NCI-H524 treated with DMSO at 0.1 percent for 48 hours (cell line): ENCODE measurements at regions not wholly inside any gene's neighbourhood (a gene's known extent, or its start where the extent isn't known, plus 50 kb on each side); places are given as distances from the start of the nearest gene placed in this dataset.
"Not testable (repeated sequence)": the region's sequence is repeated elsewhere in the genome, so short reads cannot be mapped to it uniquely, and the experiment has no call there.

Experiments
- DNase-seq: peaks from one replicate; lab custom pipeline; 2025; lab: John Stamatoyannopoulos, UW

DNA sequence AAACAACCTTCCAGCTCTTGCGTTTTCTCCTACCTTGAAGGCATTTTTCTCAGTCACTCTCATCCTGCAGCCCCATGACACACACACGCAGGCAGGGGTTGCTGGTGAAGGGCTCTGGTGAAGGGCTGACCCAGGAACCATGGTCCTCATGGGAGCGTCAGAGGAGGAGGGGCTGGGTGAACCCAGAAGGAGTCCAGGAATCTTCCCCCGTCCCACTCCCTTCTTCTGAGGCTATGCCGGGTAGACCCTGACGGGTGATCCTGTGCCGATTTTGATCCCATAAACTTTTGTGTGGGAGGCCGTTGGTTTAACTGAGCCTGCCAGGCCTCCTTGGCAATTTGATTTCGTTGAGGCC, 278.4 kb upstream of the FOXF1 start:
- no peak for DNase-seq

- no peak for DNase-seq
Observed at GRCh38 chr16:86232496-86232895, 277.8 kb upstream of the FOXF1 start.

DNA sequence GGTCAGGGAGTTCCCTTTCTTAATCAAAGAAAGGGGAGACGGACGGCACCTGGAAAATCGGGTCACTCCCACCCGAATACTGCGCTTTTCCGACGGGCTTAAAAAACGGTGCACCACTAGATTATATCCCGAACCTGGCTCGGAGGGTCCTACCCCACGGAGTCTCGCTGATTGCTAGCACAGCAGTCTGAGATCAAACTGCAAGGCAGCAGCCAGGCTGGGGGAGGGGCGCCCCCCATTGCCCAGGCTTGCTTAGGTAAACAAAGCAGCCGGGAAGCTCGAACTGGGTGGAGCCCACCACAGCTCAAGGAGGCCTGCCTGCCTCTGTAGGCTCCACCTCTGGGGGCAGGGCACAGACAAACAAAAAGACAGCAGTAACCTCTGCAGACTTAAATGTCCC, 276.8 kb upstream of the FOXF1 start:
- not testable (repeated sequence) for DNase-seq

GRCh38 chr16:86239381-86239780, 270.9 kb upstream of the FOXF1 start:
- DNase-seq, result no peak

- DNase-seq, result no peak
Observed at GRCh38 chr16:86240716-86241363, 269.5 kb upstream of the FOXF1 start.

DNA sequence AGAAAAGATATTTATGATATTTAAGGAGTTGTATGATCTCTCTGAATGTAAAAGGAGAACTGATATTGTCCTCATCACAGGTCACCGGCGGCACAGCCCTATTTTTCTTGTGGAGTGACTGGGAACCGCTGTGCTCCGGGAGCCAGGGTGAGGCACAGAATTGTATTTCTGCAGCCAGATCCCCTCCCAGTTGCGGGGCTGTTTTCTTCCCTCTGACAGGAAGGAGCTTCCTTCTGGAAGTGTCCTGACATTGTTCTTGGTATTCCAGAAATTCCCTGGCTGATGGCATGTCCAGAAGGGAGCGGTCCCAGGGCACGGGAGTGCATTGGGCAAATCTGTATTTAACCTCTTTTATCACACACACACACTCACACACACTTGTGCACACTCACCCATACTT, 268.6 kb upstream of the FOXF1 start:
- no peak for DNase-seq

GRCh38 chr16:86242244-86243122, 267.8 kb upstream of the FOXF1 start:
- DNase-seq, result no peak

DNA sequence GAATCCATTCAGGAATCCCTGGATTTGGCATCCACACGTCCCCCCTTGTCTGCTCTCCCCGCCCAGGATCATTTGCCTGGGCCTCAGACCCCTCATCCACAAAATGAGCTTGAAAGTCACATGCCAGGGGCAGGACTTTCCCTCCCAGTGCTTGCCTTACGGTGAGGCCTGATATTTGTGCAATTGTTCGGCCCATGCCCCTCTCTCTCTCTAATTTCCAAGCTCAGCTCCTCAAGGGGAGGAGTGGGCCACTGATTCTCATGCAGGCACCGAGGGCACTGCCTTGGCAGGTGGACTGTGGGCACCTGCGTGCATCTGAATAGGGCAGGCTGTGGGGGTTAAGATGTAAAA, 267.2 kb upstream of the FOXF1 start:
- DNase-seq, result no peak

GRCh38 chr16:86243571-86244154, 266.7 kb upstream of the FOXF1 start:
- DNase-seq, result no peak

DNA sequence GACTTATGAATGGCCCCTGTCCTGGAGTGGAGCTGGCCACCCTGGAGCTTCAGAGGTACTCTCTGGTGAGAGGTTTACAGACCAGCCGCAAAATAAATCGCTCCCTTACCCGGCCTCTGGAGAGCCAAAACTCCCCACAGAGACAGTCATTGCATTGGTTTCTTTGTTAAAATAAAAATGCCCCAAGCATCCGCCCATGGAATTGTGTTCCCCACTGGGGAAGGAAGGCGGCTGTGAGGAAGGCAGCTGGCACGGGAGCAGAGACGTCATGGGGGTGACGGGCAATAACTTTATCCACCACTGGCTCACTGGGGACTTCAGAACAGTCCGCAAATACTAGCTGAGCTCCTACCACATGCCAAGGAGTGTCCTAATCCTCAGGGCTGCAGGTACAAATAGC, 266.2 kb upstream of the FOXF1 start:
- no peak for DNase-seq

- DNase-seq, result no peak
Observed at GRCh38 chr16:86244936-86245335, 265.4 kb upstream of the FOXF1 start.

DNA sequence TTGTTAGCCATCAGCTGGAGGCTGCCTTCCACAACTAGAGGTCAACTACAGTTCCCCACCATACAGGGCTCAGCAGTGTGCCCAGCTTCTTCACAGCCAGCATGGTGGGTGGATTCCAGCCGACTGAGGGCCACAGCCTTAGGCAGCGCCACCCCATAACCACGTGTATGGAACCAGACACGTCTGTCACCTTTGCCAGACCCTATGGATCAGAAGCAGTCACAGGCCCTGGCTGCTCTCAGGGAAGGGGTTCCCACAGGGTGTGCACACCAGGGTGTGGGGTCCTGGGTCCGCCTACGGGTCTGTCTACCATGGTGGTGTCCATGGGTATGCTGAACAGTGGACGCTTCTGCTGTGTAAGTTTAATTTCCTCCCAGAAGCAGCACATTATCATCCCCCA, 265.0 kb upstream of the FOXF1 start:
- no peak for DNase-seq

DNA sequence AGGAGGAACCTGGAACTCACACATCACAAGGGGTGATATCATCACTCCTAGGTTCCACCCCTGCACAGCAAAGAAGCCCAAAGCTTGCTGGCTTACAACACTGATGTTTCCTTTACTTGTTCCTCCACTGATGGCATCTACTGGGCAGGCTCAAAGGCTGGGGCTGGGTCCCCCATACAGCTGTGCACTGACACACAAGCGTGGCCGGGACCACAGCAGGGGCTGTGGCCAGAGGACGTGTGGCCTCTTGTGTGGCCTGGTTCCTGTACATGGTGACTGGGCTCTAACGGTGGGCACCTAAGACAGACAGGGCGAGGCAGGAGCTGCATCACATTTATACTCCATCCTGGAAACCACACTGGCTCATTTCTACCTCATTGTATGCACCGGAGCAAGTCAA, 264.4 kb upstream of the FOXF1 start:
- DNase-seq, result no peak

- no peak for DNase-seq
Observed at GRCh38 chr16:86248310-86248905, 261.9 kb upstream of the FOXF1 start.

DNA sequence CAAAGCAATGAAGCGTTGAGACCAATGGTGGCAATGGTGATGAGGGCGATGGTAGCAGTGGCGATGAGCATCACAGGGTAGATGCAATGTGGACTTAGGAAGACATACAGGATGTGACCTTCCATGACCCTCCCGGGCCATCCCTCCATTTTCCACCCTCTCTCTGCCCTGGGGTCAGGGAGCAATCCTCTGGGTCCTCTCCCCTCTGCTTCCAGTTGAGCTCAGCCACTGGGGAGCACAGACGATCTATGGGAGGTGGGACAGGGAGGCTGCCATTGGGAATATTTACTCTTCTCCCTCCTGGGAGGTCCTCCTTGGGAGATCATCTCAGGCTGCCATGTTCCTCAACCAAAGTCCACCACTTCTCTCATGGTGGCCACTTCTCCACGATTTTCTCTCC, 260.7 kb upstream of the FOXF1 start:
- no peak for DNase-seq

DNA sequence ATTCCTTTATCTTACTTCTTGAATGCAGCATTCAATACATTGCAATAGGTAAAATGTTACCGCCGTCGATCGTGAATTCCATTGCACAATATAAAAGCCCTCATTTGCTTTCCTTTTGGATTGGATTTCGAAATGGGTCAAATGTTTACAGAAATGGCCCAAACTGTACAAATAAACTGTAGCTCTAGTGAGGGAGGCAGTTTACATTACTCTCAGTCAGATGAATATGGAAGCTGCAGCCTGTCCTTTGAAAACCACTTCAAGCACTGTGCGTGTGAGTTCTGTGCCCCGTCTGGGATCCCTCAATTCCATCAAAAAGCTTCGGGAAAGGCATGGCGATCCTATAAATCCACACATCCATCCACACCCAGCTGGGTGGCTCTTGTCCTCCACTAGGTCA, 258.6 kb upstream of the FOXF1 start:
- DNase-seq, result no peak

- no peak for DNase-seq
Observed at GRCh38 chr16:86252596-86252995, 257.7 kb upstream of the FOXF1 start.

DNA sequence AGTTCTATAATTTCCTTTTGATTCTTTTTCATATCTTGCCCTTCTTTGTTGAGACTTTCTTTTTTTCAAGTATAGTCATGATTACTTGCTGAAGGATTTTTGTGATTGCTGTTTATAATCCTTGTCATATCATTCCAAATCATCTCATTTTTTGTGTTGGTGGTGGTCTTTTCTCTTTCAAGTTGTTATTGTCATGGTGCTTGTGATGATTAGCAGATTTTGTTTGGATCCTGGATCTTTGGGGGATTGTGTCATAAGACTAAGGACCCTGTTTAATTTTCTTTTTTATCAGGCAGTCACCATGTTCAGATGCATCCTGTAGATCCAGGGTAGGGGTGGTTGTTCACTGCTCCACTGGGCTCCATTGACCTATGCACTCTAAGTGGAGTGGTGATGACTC, 254.4 kb upstream of the FOXF1 start:
- no peak for DNase-seq

- no peak for DNase-seq
Observed at GRCh38 chr16:86256995-86257394, 253.3 kb upstream of the FOXF1 start.

DNA sequence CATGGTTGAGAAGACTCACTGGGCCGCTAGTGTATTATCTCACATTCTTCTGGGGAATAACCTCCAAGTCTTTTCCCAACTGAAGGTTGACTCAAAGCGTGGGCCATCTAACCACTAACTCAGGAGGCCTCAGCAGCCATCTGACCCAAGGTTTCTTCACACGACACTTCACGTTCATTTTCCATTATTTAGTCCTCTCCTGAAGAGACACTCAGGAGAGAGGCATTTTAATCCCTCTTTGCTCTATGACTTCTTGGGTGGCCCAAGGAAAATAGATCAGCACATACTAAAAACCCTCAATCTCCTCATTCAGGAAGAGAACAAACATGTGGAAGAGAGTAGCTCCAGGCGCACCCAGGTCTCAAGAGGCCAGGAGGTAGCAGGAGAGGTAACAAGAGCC, 252.8 kb upstream of the FOXF1 start:
- DNase-seq, result no peak

DNA sequence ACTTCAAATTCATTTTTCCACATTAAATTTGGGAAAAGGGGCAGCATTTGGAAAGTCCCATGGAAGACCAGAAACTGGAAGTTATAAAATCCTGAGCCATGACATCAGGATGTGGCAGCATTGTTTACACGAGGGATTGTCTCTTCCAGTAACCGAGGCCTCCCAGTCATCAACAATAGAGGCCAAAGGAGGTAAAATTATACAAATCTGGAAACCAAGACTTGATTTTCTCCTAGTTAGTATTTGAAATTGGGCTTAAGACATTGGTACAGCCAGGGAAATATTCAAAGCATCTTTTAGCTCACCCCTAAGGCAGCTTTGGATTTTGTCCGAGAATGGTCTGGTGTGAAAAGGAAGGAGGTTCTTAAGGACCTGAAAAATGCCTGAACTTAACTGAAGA, 251.6 kb upstream of the FOXF1 start:
- DNase-seq, result no peak

DNA sequence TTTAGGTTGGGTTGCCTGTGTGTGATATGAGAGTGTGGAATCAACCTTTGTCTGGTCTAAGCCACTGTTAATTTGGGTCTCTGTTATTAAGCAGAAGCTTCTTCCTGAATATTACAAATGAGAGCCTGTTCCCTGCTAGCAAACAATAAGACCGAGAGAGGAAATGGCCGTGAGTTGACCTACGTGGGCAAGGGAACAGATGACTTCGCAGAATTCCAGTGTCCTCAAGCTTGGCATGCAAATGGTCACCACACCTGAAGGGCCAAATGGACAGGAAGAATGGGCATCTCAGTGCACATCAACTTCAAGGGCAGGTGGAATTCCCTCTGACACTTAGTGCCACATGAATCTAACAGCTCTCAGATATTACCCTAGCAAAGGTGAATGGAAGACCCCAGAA, 250.8 kb upstream of the FOXF1 start:
- no peak for DNase-seq

GRCh38 chr16:86261379-86261778, 248.9 kb upstream of the FOXF1 start:
- DNase-seq, result no peak
